H1 (cell line): ENCODE measurements at regions not wholly inside any gene's neighbourhood (a gene's known extent, or its start where the extent isn't known, plus 50 kb on each side); places are given as distances from the start of the nearest gene placed in this dataset.

ENCODE experiments used
- BRCA1 ChIP-seq: IDR thresholded peaks from 2 replicates; pipeline ENCODE4 v1.6.1; 2012; ENCODE audit warnings: low read depth, low read length, improper control_type of control experiment
- CBX8 ChIP-seq: fragments of 300-800, 300-1000 bp; sonication (generic); IDR thresholded peaks from 2 replicates; pipeline ENCODE4 v1.7.1; 2016; ENCODE audit warnings: low read depth, low read length, borderline replicate concordance
- E2F6 ChIP-seq: IDR thresholded peaks from 2 replicates; pipeline ENCODE4 v1.6.1; 2012; ENCODE audit warnings: inconsistent platforms
- GTF2F1 ChIP-seq: IDR thresholded peaks from 2 replicates; pipeline ENCODE4 v1.6.1; 2012; ENCODE audit warnings: low read depth, low read length, improper control_type of control experiment, borderline replicate concordance
- POLR2AphosphoS5 ChIP-seq: IDR thresholded peaks from 2 replicates; pipeline ENCODE4 v1.6.1; 2011; ENCODE audit warnings: low read depth, low read length
- USF2 ChIP-seq: IDR thresholded peaks from 2 replicates; pipeline ENCODE4 v1.6.1; 2011; ENCODE audit warnings: low read length, improper control_type of control experiment

- TF ChIP-seq E2F6 = no peak
- TF ChIP-seq USF2 = no peak
- TF ChIP-seq GTF2F1 = no peak
- no peak for TF ChIP-seq POLR2AphosphoS5
- no peak for TF ChIP-seq BRCA1
- no peak for TF ChIP-seq CBX8
- TF ChIP-seq, all 59 proteins: peak for 0
Observed at GRCh38 chr4:125368671-125369081, 53.9 kb downstream of the FAT4 start (continued).
